Left renal pelvis (tissue), 4 donors: ENCODE measurements at regions not wholly inside any gene's neighbourhood (a gene's known extent, or its start where the extent isn't known, plus 50 kb on each side); places are given as distances from the start of the nearest gene placed in this dataset.
"Not testable (repeated sequence)": the region's sequence is repeated elsewhere in the genome, so short reads cannot be mapped to it uniquely, and the experiment has no call there.

Source experiments
- DNase-seq, 4 donors: peaks; one replicate each; pipeline ENCODE4 v3.0.0-alpha.2; 2013; ENCODE audit warnings: low read depth in 4 of 4, low spot score in 3 of 4

- DNase-seq = no peak
These were observed 536.0 kb downstream of the GABRG2 start for GRCh38 chr5:162603443-162604070.

GRCh38 chr5:162607879-162608278, 540.3 kb downstream of the GABRG2 start:
- DNase-seq = no peak

GRCh38 chr5:162621726-162622263, 554.2 kb downstream of the GABRG2 start:
- DNase-seq = not testable (repeated sequence)

GRCh38 chr5:162624110-162624509, 556.5 kb downstream of the GABRG2 start:
- no peak for DNase-seq

- no peak for DNase-seq
These were observed 569.9 kb downstream of the GABRG2 start for GRCh38 chr5:162637481-162637880.

- DNase-seq = no peak
These were observed 571.3 kb downstream of the GABRG2 start for GRCh38 chr5:162638849-162639248.

GRCh38 chr5:162641142-162641813, 573.7 kb downstream of the GABRG2 start:
- DNase-seq = no peak

- no peak for DNase-seq
These were observed 587.3 kb downstream of the GABRG2 start for GRCh38 chr5:162654661-162655405.

GRCh38 chr5:162657076-162657475, 589.5 kb downstream of the GABRG2 start:
- DNase-seq = no peak

GRCh38 chr5:162664846-162665245, 597.3 kb downstream of the GABRG2 start:
- no peak for DNase-seq

GRCh38 chr5:162668926-162669325, 601.4 kb downstream of the GABRG2 start:
- DNase-seq = no peak

- DNase-seq = no peak
These were observed 604.5 kb downstream of the GABRG2 start for GRCh38 chr5:162672061-162672460.

GRCh38 chr5:162683284-162683683, 615.7 kb downstream of the GABRG2 start:
- DNase-seq = no peak

GRCh38 chr5:162684145-162684544, 616.6 kb downstream of the GABRG2 start:
- no peak for DNase-seq

GRCh38 chr5:162685302-162685701, 617.7 kb downstream of the GABRG2 start:
- DNase-seq = no peak

GRCh38 chr5:162696272-162696671, 628.7 kb downstream of the GABRG2 start:
- not testable (repeated sequence) for DNase-seq

GRCh38 chr5:162699361-162699760, 631.8 kb downstream of the GABRG2 start:
- DNase-seq = no peak

- DNase-seq = no peak
These were observed 636.3 kb downstream of the GABRG2 start for GRCh38 chr5:162703914-162704313.

GRCh38 chr5:162711244-162711643, 643.7 kb downstream of the GABRG2 start:
- no peak for DNase-seq

- DNase-seq = no peak
These were observed 652.1 kb downstream of the GABRG2 start for GRCh38 chr5:162719720-162720119.

GRCh38 chr5:162721125-162721524, 653.6 kb downstream of the GABRG2 start:
- DNase-seq = no peak

- DNase-seq = no peak
These were observed 684.8 kb upstream of the CCNG1 start for GRCh38 chr5:162752612-162753011.
